ENCODE measurements at regions not wholly inside any gene's neighbourhood (a gene's known extent, or its start where the extent isn't known, plus 50 kb on each side); places are given as distances from the start of the nearest gene placed in this dataset.
"Not testable (repeated sequence)": the region's sequence is repeated elsewhere in the genome, so short reads cannot be mapped to it uniquely, and the experiment has no call there.

- H3K27ac Mint-ChIP-seq: no peak overlapping the region
- no peak overlapping the region for H3K4me3 Mint-ChIP-seq
- H3K9me3 ChIP-seq (ENCODE audit: control insufficient read depth, low read length, poor library complexity, severe bottlenecking): no peaks in the 10 kb centered on the region
- DNase-seq (no peak), ATAC-seq (no peak)
- no peaks in the 10 kb centered on the region for H3K4me1 Mint-ChIP-seq
- peaks cover 29% of the 10 kb centered on the region for H3K27me3 Mint-ChIP-seq
- no peaks in the 10 kb centered on the region for H3K36me3 Mint-ChIP-seq (ENCODE audit: low read depth)
These were observed 1257.4 kb downstream of the GATA3 start for GRCh38 chr10:9311702-9312499.

- ATAC-seq (no peak), DNase-seq (no peak)
- Mint-ChIP-seq H3K27ac (no peak overlapping the region), H3K4me1 (no peaks in the 10 kb centered on the region), H3K36me3 (ENCODE audit: low read depth) (no peaks in the 10 kb centered on the region), H3K4me3 (no peak overlapping the region), H3K27me3 (peaks cover 23% of the 10 kb centered on the region)
- no peaks in the 10 kb centered on the region for H3K9me3 ChIP-seq (ENCODE audit: control insufficient read depth, low read length, poor library complexity, severe bottlenecking)
These were observed 1260.8 kb downstream of the GATA3 start for GRCh38 chr10:9315292-9315691.

- ATAC-seq (peak; percentile 45), DNase-seq (no peak)
- H3K36me3 Mint-ChIP-seq (ENCODE audit: low read depth): peaks cover 2% of the 10 kb centered on the region
- H3K27me3 Mint-ChIP-seq: peaks cover 58% of the 10 kb centered on the region
- H3K4me1 Mint-ChIP-seq: peaks cover 3% of the 10 kb centered on the region
- no peak overlapping the region for H3K4me3 Mint-ChIP-seq
- H3K9me3 ChIP-seq (ENCODE audit: control insufficient read depth, low read length, poor library complexity, severe bottlenecking): no peaks in the 10 kb centered on the region
- no peak overlapping the region for H3K27ac Mint-ChIP-seq
These were observed 1277.1 kb downstream of the GATA3 start for GRCh38 chr10:9331583-9332008.

GRCh38 chr10:9334270-9334669, 1279.8 kb downstream of the GATA3 start:
- ATAC-seq (no peak), DNase-seq (no peak)
- H3K27ac Mint-ChIP-seq: no peak overlapping the region
- no peak overlapping the region for H3K4me3 Mint-ChIP-seq
- peaks cover 2% of the 10 kb centered on the region for H3K36me3 Mint-ChIP-seq (ENCODE audit: low read depth)
- peaks cover 47% of the 10 kb centered on the region for H3K27me3 Mint-ChIP-seq
- peaks cover 3% of the 10 kb centered on the region for H3K4me1 Mint-ChIP-seq
- no peaks in the 10 kb centered on the region for H3K9me3 ChIP-seq (ENCODE audit: control insufficient read depth, low read length, poor library complexity, severe bottlenecking)

- no peak for ATAC-seq
- peaks cover 6% of the 10 kb centered on the region for H3K4me1 Mint-ChIP-seq
These were observed 1285.2 kb downstream of the GATA3 start for GRCh38 chr10:9339716-9340115.

GRCh38 chr10:9342885-9343570, 1288.5 kb downstream of the GATA3 start:
- no peak overlapping the region for H3K27ac Mint-ChIP-seq
- DNase-seq (no peak), ATAC-seq (peak; percentile 33)
- H3K36me3 Mint-ChIP-seq (ENCODE audit: low read depth): no peaks in the 10 kb centered on the region
- no peaks in the 10 kb centered on the region for H3K9me3 ChIP-seq (ENCODE audit: control insufficient read depth, low read length, poor library complexity, severe bottlenecking)
- H3K4me3 Mint-ChIP-seq: no peak overlapping the region
- peaks cover 6% of the 10 kb centered on the region for H3K4me1 Mint-ChIP-seq
- peaks cover 12% of the 10 kb centered on the region for H3K27me3 Mint-ChIP-seq

More at GRCh38 chr10:9339716-9340115, 1285.2 kb downstream of the GATA3 start:
- Mint-ChIP-seq H3K4me3 (no peak overlapping the region), H3K36me3 (ENCODE audit: low read depth) (no peaks in the 10 kb centered on the region), H3K27ac (peak overlapping the region; percentile 5), H3K27me3 (peaks cover 26% of the 10 kb centered on the region)
- no peaks in the 10 kb centered on the region for H3K9me3 ChIP-seq (ENCODE audit: control insufficient read depth, low read length, poor library complexity, severe bottlenecking)
- no peak for DNase-seq

- H3K9me3 ChIP-seq (ENCODE audit: control insufficient read depth, low read length, poor library complexity, severe bottlenecking); ATAC-seq; H3K4me1 Mint-ChIP-seq; H3K27ac Mint-ChIP-seq; DNase-seq; H3K4me3 Mint-ChIP-seq; H3K36me3 Mint-ChIP-seq (ENCODE audit: low read depth); H3K27me3 Mint-ChIP-seq: not testable (repeated sequence)
These were observed 1293.4 kb downstream of the GATA3 start for GRCh38 chr10:9347933-9348332.

GRCh38 chr10:9357471-9357870, 1303.0 kb downstream of the GATA3 start:
- Mint-ChIP-seq H3K36me3 (ENCODE audit: low read depth) (no peaks in the 10 kb centered on the region), H3K4me3 (no peak overlapping the region), H3K27me3 (peaks cover 5% of the 10 kb centered on the region), H3K27ac (no peak overlapping the region), H3K4me1 (peaks cover 1% of the 10 kb centered on the region)
- H3K9me3 ChIP-seq (ENCODE audit: control insufficient read depth, low read length, poor library complexity, severe bottlenecking): no peaks in the 10 kb centered on the region
- ATAC-seq: no peak
- no peak for DNase-seq

GRCh38 chr10:9362721-9363120, 1308.2 kb downstream of the GATA3 start:
- ATAC-seq: no peak
- DNase-seq: no peak
- Mint-ChIP-seq H3K36me3 (ENCODE audit: low read depth) (no peaks in the 10 kb centered on the region), H3K27me3 (no peaks in the 10 kb centered on the region), H3K4me3 (no peak overlapping the region), H3K4me1 (peaks cover 4% of the 10 kb centered on the region), H3K27ac (no peak overlapping the region)
- H3K9me3 ChIP-seq (ENCODE audit: control insufficient read depth, low read length, poor library complexity, severe bottlenecking): no peaks in the 10 kb centered on the region

- ATAC-seq (no peak), DNase-seq (no peak)
- H3K27ac Mint-ChIP-seq: no peak overlapping the region
- peaks cover 39% of the 10 kb centered on the region for H3K27me3 Mint-ChIP-seq
- no peaks in the 10 kb centered on the region for H3K9me3 ChIP-seq (ENCODE audit: control insufficient read depth, low read length, poor library complexity, severe bottlenecking)
- H3K4me3 Mint-ChIP-seq: no peak overlapping the region
- H3K36me3 Mint-ChIP-seq (ENCODE audit: low read depth): no peaks in the 10 kb centered on the region
- H3K4me1 Mint-ChIP-seq: no peaks in the 10 kb centered on the region
These were observed 1324.7 kb downstream of the GATA3 start for GRCh38 chr10:9379183-9379582.

GRCh38 chr10:9381733-9382532, 1327.4 kb downstream of the GATA3 start:
- no peaks in the 10 kb centered on the region for H3K4me1 Mint-ChIP-seq
- ATAC-seq (no peak), DNase-seq (no peak)
- H3K4me3 Mint-ChIP-seq: no peak overlapping the region
- H3K27me3 Mint-ChIP-seq: peaks cover 52% of the 10 kb centered on the region
- H3K9me3 ChIP-seq (ENCODE audit: control insufficient read depth, low read length, poor library complexity, severe bottlenecking): no peaks in the 10 kb centered on the region
- no peaks in the 10 kb centered on the region for H3K36me3 Mint-ChIP-seq (ENCODE audit: low read depth)
- H3K27ac Mint-ChIP-seq: no peak overlapping the region

- Mint-ChIP-seq H3K4me3 (no peak overlapping the region), H3K27ac (no peak overlapping the region), H3K36me3 (ENCODE audit: low read depth) (no peaks in the 10 kb centered on the region), H3K27me3 (peaks cover 55% of the 10 kb centered on the region), H3K4me1 (no peaks in the 10 kb centered on the region)
- no peak for ATAC-seq
- no peak for DNase-seq
- H3K9me3 ChIP-seq (ENCODE audit: control insufficient read depth, low read length, poor library complexity, severe bottlenecking): no peaks in the 10 kb centered on the region
These were observed 1328.0 kb downstream of the GATA3 start for GRCh38 chr10:9382533-9382866.

GRCh38 chr10:9390516-9390915, 1336.0 kb downstream of the GATA3 start:
- Mint-ChIP-seq H3K4me1 (no peaks in the 10 kb centered on the region), H3K27ac (no peak overlapping the region), H3K4me3 (no peak overlapping the region), H3K27me3 (peaks cover 35% of the 10 kb centered on the region), H3K36me3 (ENCODE audit: low read depth) (no peaks in the 10 kb centered on the region)
- H3K9me3 ChIP-seq (ENCODE audit: control insufficient read depth, low read length, poor library complexity, severe bottlenecking): no peaks in the 10 kb centered on the region
- ATAC-seq: no peak
- DNase-seq: no peak
